Type B pancreatic cell (in vitro differentiated cells): ENCODE measurements at regions not wholly inside any gene's neighbourhood (a gene's known extent, or its start where the extent isn't known, plus 50 kb on each side); places are given as distances from the start of the nearest gene placed in this dataset.
"Not testable (repeated sequence)": the region's sequence is repeated elsewhere in the genome, so short reads cannot be mapped to it uniquely, and the experiment has no call there.

Source experiments
- DNase-seq: peaks from one replicate; pipeline ENCODE4 v3.0.0; 2021; ENCODE audit warnings: mixed read lengths; ENCODE audit not compliant: unreplicated experiment; ENCODE audit errors: extremely low spot score
- H3K27ac Mint-ChIP-seq: 2 replicates; pipeline ENCODE4 v1.8.0; 2021; ENCODE audit warnings: mild to moderate bottlenecking, mixed read lengths
- H3K27me3 Mint-ChIP-seq: 2 replicates; pipeline ENCODE4 v1.8.0; 2021; ENCODE audit warnings: mixed read lengths
- H3K36me3 Mint-ChIP-seq: 2 replicates; pipeline ENCODE4 v1.8.0; 2021; ENCODE audit warnings: mixed read lengths
- H3K4me1 Mint-ChIP-seq: one replicate; pipeline ENCODE4 v1.8.0; 2021; ENCODE audit warnings: mixed read lengths; ENCODE audit not compliant: unreplicated experiment
- H3K4me3 Mint-ChIP-seq: 2 replicates; pipeline ENCODE4 v1.8.0; 2021; ENCODE audit warnings: mild to moderate bottlenecking, mixed read lengths
- H3K9me3 Mint-ChIP-seq: 2 replicates; pipeline ENCODE4 v1.8.0; 2021; ENCODE audit warnings: mixed read lengths
- TF ChIP-seq, protein P1 (sequence below): fragments of 200-600 bp; sonication (generic); conservative IDR thresholded peaks from 2 replicates; pipeline ENCODE4 v1.5.0; 2021; ENCODE audit warnings: antibody characterized with exemption, mild to moderate bottlenecking

DNA sequence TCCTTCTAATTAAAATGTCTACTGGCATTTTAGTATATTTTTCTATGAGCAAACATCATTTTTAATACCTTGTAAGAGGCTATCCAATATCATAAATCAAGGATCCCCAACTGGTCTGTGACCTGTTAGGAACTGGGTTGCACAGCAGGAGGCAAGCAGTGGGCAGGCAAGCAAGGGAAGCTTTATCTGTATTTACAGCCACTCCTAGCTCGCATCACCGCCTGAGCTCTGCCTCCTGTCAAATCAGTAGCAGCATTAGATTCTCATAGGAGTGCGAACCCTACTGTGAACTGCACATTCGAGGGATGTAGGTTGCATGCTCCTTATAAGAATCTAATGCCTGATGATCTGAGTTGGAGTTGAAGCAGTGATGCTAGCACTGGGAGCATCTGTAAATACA is 70.2 kb upstream of the CREB3L1 start:
- DNase-seq = no peak
- Mint-ChIP-seq H3K4me3 (no peak overlapping the region), H3K9me3 (no peaks in the 10 kb centered on the region), H3K27me3 (peaks cover 17% of the 10 kb centered on the region), H3K4me1 (peaks cover 3% of the 10 kb centered on the region), H3K27ac (no peak overlapping the region), H3K36me3 (no peaks in the 10 kb centered on the region)
- TF ChIP-seq, protein P1, sequence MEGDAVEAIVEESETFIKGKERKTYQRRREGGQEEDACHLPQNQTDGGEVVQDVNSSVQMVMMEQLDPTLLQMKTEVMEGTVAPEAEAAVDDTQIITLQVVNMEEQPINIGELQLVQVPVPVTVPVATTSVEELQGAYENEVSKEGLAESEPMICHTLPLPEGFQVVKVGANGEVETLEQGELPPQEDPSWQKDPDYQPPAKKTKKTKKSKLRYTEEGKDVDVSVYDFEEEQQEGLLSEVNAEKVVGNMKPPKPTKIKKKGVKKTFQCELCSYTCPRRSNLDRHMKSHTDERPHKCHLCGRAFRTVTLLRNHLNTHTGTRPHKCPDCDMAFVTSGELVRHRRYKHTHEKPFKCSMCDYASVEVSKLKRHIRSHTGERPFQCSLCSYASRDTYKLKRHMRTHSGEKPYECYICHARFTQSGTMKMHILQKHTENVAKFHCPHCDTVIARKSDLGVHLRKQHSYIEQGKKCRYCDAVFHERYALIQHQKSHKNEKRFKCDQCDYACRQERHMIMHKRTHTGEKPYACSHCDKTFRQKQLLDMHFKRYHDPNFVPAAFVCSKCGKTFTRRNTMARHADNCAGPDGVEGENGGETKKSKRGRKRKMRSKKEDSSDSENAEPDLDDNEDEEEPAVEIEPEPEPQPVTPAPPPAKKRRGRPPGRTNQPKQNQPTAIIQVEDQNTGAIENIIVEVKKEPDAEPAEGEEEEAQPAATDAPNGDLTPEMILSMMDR = no peak

DNA sequence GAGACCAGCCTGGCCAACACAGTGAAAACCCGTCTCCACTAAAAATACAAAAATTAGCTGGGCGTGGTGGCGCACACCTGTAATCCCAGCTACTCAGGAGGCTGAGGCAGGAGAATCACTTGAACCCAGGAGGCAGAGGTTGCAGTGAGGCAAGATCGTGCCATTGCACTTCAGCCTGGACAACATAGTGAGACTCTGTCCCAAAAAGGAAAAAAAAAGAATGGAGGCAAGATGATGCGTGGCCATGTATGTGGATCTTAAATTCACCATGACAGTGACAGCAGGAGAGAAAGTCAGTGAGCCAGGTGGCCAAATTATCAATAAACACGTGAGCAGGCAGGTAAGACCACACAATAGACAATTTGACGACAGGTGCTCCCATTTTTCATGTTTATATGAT is 73.0 kb upstream of the CREB3L1 start:
- H3K4me3 Mint-ChIP-seq, H3K36me3 Mint-ChIP-seq, DNase-seq, H3K9me3 Mint-ChIP-seq, H3K4me1 Mint-ChIP-seq, H3K27ac Mint-ChIP-seq: not testable (repeated sequence)
- H3K27me3 Mint-ChIP-seq = peaks cover 21% of the 10 kb centered on the region

DNA sequence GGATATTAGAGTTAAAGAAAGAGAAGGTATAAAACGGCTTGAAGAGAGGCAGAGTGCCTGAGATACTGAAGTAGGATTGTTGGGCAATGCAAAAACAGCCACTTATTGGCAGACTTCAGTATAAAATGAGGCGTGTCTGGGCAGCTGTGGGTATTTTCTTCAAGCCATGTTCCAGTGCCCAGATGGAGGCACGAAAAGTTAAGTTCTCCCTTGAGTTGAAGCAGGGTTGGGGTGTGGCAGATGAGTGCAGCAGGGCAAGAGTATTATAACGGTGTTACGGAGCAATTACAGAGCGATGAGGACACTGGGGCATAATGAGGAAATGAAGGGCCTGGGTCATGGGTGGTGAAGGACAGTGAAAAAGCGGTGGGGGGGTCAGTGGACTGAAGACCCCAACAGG is 73.7 kb upstream of the CREB3L1 start:
- DNase-seq = no peak
- peaks cover 27% of the 10 kb centered on the region for H3K27me3 Mint-ChIP-seq
- no peak overlapping the region for H3K27ac Mint-ChIP-seq
- H3K36me3 Mint-ChIP-seq = no peaks in the 10 kb centered on the region
- TF ChIP-seq, protein P1 = no peak
- H3K9me3 Mint-ChIP-seq = no peaks in the 10 kb centered on the region
- no peak overlapping the region for H3K4me3 Mint-ChIP-seq
- no peaks in the 10 kb centered on the region for H3K4me1 Mint-ChIP-seq

DNA sequence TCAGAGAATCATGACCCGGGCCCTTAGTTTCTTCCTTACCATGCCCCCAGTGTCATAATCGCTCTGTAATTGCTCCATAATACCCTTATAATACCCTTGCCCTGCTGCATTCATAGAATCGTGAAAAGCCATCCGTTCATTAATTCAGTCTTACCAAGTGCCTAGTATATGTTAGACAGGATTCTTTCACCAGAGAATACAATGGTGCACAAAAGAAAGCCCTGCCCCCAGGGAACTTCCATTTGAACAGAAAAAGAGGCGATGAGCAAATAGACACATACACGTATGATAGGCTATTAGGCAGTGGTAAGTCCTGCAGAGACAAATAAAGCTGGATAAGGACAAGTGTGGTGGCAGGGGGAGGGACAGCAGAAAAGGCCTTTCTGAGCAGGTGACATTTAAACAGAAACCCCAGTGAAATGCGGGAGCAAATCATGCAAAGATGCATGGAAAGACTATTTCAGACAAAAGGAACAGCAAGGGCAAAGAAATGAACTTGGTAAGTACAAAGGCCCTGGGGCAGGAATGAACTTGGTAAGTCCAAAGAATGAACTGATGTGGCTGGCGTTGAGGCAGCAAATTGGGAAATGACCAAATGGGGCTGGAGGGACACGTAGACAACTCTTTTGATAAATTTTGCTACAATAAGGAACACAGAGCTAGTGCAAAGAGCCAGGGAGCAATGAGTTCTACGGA is 74.6 kb upstream of the CREB3L1 start:
- Mint-ChIP-seq H3K36me3 (no peaks in the 10 kb centered on the region), H3K27ac (no peak overlapping the region), H3K4me1 (no peaks in the 10 kb centered on the region), H3K27me3 (peaks cover 29% of the 10 kb centered on the region), H3K4me3 (no peak overlapping the region), H3K9me3 (no peaks in the 10 kb centered on the region)
- TF ChIP-seq, protein P1 = no peak
- DNase-seq = no peak

DNA sequence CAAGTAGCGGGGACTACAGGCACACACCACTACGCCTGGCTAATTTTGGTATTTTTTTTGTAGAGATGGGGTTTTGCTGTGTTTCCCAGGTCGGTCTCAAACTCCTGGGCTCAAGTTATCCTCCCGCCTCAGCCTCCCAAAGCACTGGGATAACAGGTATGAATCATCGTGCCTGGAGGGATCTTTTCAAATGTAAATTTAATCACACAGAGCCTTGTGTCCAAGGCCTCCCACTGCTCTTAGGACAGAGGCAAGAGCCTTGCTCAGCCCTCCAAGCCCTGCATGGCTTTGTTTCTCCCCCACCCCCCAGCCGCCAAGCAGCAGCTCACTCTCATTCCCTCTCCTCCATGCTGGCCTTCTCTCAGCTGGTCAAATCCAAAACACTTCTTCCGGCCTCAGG is 75.3 kb upstream of the CREB3L1 start:
- Mint-ChIP-seq H3K36me3 (no peaks in the 10 kb centered on the region), H3K9me3 (no peaks in the 10 kb centered on the region), H3K4me1 (no peaks in the 10 kb centered on the region), H3K4me3 (no peak overlapping the region), H3K27me3 (peaks cover 32% of the 10 kb centered on the region), H3K27ac (no peak overlapping the region)
- TF ChIP-seq, protein P1 = no peak
- DNase-seq = no peak

DNA sequence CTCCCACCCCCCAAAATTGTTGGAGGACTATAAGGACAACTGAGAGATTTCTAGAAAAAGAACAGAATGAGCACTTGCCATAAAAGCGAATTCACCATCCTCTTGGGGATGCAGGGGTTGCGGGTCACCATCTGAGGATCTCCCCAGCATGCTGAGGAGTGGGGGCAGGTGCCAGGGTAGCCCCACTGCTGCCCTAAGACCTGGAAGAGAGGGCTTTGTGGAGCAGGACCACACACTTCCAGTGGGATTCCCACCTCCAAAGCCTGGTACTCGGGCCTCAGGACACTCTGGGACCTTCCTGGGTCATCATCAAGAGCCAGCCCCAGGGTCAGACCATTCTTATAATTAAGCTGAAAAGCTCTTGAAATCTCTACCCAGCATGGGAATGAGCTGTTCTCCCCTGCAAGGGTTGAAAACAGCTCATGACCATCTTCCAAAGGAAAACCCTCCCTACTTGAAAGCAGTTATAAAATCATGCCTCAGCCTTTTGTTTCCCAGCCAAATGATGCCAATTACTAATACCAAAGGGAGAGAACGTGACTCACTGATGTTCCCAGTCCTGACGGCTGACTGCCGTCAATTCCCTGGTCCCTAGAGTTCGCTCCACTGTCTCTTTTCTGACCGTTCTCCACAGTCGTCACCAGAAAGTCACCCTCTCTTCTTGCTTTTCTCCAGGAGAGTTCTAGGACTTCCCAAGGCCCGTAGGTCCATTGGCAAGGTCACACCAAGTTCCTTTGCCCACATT is 76.8 kb upstream of the CREB3L1 start:
- H3K4me1 Mint-ChIP-seq = no peaks in the 10 kb centered on the region
- TF ChIP-seq, protein P1 = no peak
- H3K9me3 Mint-ChIP-seq = no peaks in the 10 kb centered on the region
- no peak overlapping the region for H3K4me3 Mint-ChIP-seq
- H3K27me3 Mint-ChIP-seq = peaks cover 32% of the 10 kb centered on the region
- peak; percentile 50 for DNase-seq
- no peaks in the 10 kb centered on the region for H3K36me3 Mint-ChIP-seq
- H3K27ac Mint-ChIP-seq = no peak overlapping the region
